ENCODE measurements at regions not wholly inside any gene's neighbourhood (a gene's known extent, or its start where the extent isn't known, plus 50 kb on each side); places are given as distances from the start of the nearest gene placed in this dataset.
"Not testable (repeated sequence)": the region's sequence is repeated elsewhere in the genome, so short reads cannot be mapped to it uniquely, and the experiment has no call there.

GRCh38 chr2:7094231-7094741 lies 177.1 kb downstream of the RNF144A start:
- DNase-seq: no peak

GRCh38 chr2:7096726-7097352 lies 179.6 kb downstream of the RNF144A start:
- DNase-seq: no peak

- peak; percentile 66 for DNase-seq
Observed at GRCh38 chr2:7097353-7097895, 180.2 kb downstream of the RNF144A start.

GRCh38 chr2:7098816-7099215 lies 181.6 kb downstream of the RNF144A start:
- no peak for DNase-seq

GRCh38 chr2:7099687-7100086 lies 182.5 kb downstream of the RNF144A start:
- not testable (repeated sequence) for DNase-seq

- DNase-seq: no peak
Observed at GRCh38 chr2:7102826-7103225, 185.6 kb downstream of the RNF144A start.

GRCh38 chr2:7108792-7109532 lies 191.8 kb downstream of the RNF144A start:
- DNase-seq: no peak

- no peak for DNase-seq
Observed at GRCh38 chr2:7109533-7109885, 192.3 kb downstream of the RNF144A start.

GRCh38 chr2:7111626-7112025 lies 194.4 kb downstream of the RNF144A start:
- DNase-seq: no peak

- no peak for DNase-seq
Observed at GRCh38 chr2:7115364-7115763, 198.2 kb downstream of the RNF144A start.

GRCh38 chr2:7115906-7116305 lies 198.7 kb downstream of the RNF144A start:
- DNase-seq: no peak

- no peak for DNase-seq
Observed at GRCh38 chr2:7116511-7116910, 199.3 kb downstream of the RNF144A start.

GRCh38 chr2:7117076-7117475 lies 199.9 kb downstream of the RNF144A start:
- DNase-seq: no peak

GRCh38 chr2:7118606-7119131 lies 201.5 kb downstream of the RNF144A start:
- no peak for DNase-seq

GRCh38 chr2:7119132-7119835 lies 202.1 kb downstream of the RNF144A start:
- no peak for DNase-seq

- DNase-seq: no peak
Observed at GRCh38 chr2:7121851-7122250, 204.6 kb downstream of the RNF144A start.

GRCh38 chr2:7127156-7127555 lies 209.9 kb downstream of the RNF144A start:
- no peak for DNase-seq

GRCh38 chr2:7127687-7128086 lies 210.5 kb downstream of the RNF144A start:
- DNase-seq: no peak

- no peak for DNase-seq
Observed at GRCh38 chr2:7131261-7131660, 214.0 kb downstream of the RNF144A start.

- DNase-seq: no peak
Observed at GRCh38 chr2:7132753-7133152, 215.5 kb downstream of the RNF144A start.

GRCh38 chr2:7133521-7133920 lies 216.3 kb downstream of the RNF144A start:
- no peak for DNase-seq

GRCh38 chr2:7140306-7140705 lies 223.1 kb downstream of the RNF144A start:
- DNase-seq: no peak

- no peak for DNase-seq
Observed at GRCh38 chr2:7145707-7146106, 228.5 kb downstream of the RNF144A start.
